Stomach (tissue), 4 donors: ENCODE measurements at regions not wholly inside any gene's neighbourhood (a gene's known extent, or its start where the extent isn't known, plus 50 kb on each side); places are given as distances from the start of the nearest gene placed in this dataset.

Experiments
- EP300 ChIP-seq: sonication (generic); formaldehyde crosslinking; IDR thresholded peaks from one replicate; pipeline ENCODE4 v1.6.1; 2017; ENCODE audit warnings: antibody characterized with exemption
- POLR2A ChIP-seq, 4 donors: fragments of 450-650 bp; IDR thresholded peaks; one replicate each; pipeline ENCODE4 v1.6.1; 2016; ENCODE audit warnings: antibody characterized with exemption in 4 of 4, control low read depth in 2 of 4, mild to moderate bottlenecking in 1 of 4, moderate library complexity in 1 of 4
- POLR2AphosphoS5 ChIP-seq, 3 donors: sonication (generic); formaldehyde crosslinking; IDR thresholded peaks; one replicate each; pipeline ENCODE4 v1.6.1; 2016; ENCODE audit warnings: antibody characterized with exemption in 3 of 3
- TF ChIP-seq, protein P1 (sequence below), 7 experiments: fragments of 450-650 bp in 4 of 7; fragments of 200-600 bp in 3 of 7; sonication (generic) in 3 of 7; IDR thresholded peaks; one replicate each; pipeline ENCODE4 v1.5.1; 2016 to 2019; ENCODE audit warnings: antibody characterized with exemption in 7 of 7, control low read depth in 2 of 7, mild to moderate bottlenecking in 1 of 7

DNA sequence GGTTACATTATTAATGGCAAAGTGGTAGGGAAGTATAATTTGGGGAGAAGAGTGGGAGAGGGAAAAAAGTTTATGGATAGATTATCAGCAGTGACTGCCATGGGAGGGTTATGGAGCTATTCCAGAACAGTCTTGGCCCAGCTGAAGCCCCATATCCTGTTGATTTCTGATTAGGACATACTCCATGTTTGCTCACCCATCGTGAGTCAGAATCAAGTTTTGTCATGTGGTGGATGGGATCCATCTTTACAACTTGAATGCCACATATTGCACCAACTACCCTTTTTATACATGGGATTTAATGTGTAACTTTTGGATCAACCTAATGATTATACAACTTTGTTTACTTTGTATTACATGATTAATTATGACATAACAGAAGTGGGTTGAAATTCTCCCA is 217.0 kb downstream of the HAO1 start:
- TF ChIP-seq, protein P1, sequence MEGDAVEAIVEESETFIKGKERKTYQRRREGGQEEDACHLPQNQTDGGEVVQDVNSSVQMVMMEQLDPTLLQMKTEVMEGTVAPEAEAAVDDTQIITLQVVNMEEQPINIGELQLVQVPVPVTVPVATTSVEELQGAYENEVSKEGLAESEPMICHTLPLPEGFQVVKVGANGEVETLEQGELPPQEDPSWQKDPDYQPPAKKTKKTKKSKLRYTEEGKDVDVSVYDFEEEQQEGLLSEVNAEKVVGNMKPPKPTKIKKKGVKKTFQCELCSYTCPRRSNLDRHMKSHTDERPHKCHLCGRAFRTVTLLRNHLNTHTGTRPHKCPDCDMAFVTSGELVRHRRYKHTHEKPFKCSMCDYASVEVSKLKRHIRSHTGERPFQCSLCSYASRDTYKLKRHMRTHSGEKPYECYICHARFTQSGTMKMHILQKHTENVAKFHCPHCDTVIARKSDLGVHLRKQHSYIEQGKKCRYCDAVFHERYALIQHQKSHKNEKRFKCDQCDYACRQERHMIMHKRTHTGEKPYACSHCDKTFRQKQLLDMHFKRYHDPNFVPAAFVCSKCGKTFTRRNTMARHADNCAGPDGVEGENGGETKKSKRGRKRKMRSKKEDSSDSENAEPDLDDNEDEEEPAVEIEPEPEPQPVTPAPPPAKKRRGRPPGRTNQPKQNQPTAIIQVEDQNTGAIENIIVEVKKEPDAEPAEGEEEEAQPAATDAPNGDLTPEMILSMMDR (IDR thresholded peaks at IDR 0.05): no peak
- TF ChIP-seq POLR2A (IDR thresholded peaks at IDR 0.05) (no peak), EP300 (no peak), POLR2AphosphoS5 (IDR thresholded peaks at IDR 0.05) (no peak)
